Posterior cingulate gyrus (tissue), 11 donors: ENCODE measurements at regions not wholly inside any gene's neighbourhood (a gene's known extent, or its start where the extent isn't known, plus 50 kb on each side); places are given as distances from the start of the nearest gene placed in this dataset.

Experiments
- DNase-seq, 10 donors: peaks; one replicate each; pipeline versions ENCODE4 v3.0.0 to v3.0.0-alpha.2; 2020 to 2021; ENCODE audit warnings: mixed read lengths in 3 of 10
- intact Hi-C: fragments of 100-400 bp; cut with DNase I; formaldehyde crosslinking; loops from one replicate; pipeline ENCODE4 v1.15.1; 2023

GRCh38 chr6:167487749-167488664 lies 163.1 kb downstream of the TTLL2 start:
- peak in 1 of 10 donors; percentile 38 for DNase-seq
- intact Hi-C loops: no loop called here

- DNase-seq: peak in 1 of 10 donors; percentile 21
- intact Hi-C loops: no loop called here
Measured at GRCh38 chr6:167491438-167492099, 166.7 kb downstream of the TTLL2 start.

GRCh38 chr6:167492100-167492449 lies 167.2 kb downstream of the TTLL2 start:
- DNase-seq: no peak
- intact Hi-C loops: no loop called here

- no peak for DNase-seq
- intact Hi-C loops: no loop called here
Measured at GRCh38 chr6:167493310-167493709, 168.4 kb downstream of the TTLL2 start.

- DNase-seq: peak in 2 of 10 donors; percentile 27 to 38
- intact Hi-C loops: no loop called here
Measured at GRCh38 chr6:167493976-167494697, 169.3 kb downstream of the TTLL2 start.

GRCh38 chr6:167494698-167495435 lies 170.0 kb downstream of the TTLL2 start:
- intact Hi-C loops: no loop called here
- DNase-seq: peak in 1 of 10 donors; percentile 72

- peak; percentile 48 to 96 (median 73) for DNase-seq
- intact Hi-C loops: no loop called here
Measured at GRCh38 chr6:167495506-167496401, 170.9 kb downstream of the TTLL2 start.

- intact Hi-C loops: no loop called here
- DNase-seq: peak in 1 of 10 donors; percentile 23
Measured at GRCh38 chr6:167496707-167497106, 171.8 kb downstream of the TTLL2 start.

- peak in 1 of 10 donors; percentile 22 for DNase-seq
- intact Hi-C loops: no loop called here
Measured at GRCh38 chr6:167497428-167498056, 172.7 kb downstream of the TTLL2 start.

- intact Hi-C loops: no loop called here
- no peak for DNase-seq
Measured at GRCh38 chr6:167499161-167499660, 174.3 kb downstream of the TTLL2 start.

- peak in 1 of 10 donors; percentile 41 for DNase-seq
- intact Hi-C loops: no loop called here
Measured at GRCh38 chr6:167500961-167501360, 176.1 kb downstream of the TTLL2 start.

- peak in 2 of 10 donors; percentile 78 to 87 for DNase-seq
- intact Hi-C loops: no loop called here
Measured at GRCh38 chr6:167501831-167502385, 177.0 kb downstream of the TTLL2 start.

- intact Hi-C loops: no loop called here
- DNase-seq: peak in 1 of 10 donors; percentile 82
Measured at GRCh38 chr6:167502471-167502870, 177.6 kb downstream of the TTLL2 start.

- intact Hi-C loops: no loop called here
- DNase-seq: peak in 1 of 10 donors; percentile 74
Measured at GRCh38 chr6:167504385-167504961, 179.6 kb downstream of the TTLL2 start.

- DNase-seq: peak in 1 of 10 donors; percentile 63
- intact Hi-C loops: no loop called here
Measured at GRCh38 chr6:167505199-167505598, 180.3 kb downstream of the TTLL2 start.

- peak in 1 of 10 donors; percentile 80 for DNase-seq
- intact Hi-C loops: no loop called here
Measured at GRCh38 chr6:167505782-167506181, 180.9 kb downstream of the TTLL2 start.

- DNase-seq: peak in 1 of 10 donors; percentile 57
- intact Hi-C loops: no loop called here
Measured at GRCh38 chr6:167506443-167507301, 181.8 kb downstream of the TTLL2 start.
